HG02981 (cell line): ENCODE measurements at regions not wholly inside any gene's neighbourhood (a gene's known extent, or its start where the extent isn't known, plus 50 kb on each side); places are given as distances from the start of the nearest gene placed in this dataset.

Experiments
- ATAC-seq: cut with Tn5 transposase; IDR thresholded peaks from one replicate; pipeline ENCODE4 v1.9.1; 2021; ENCODE audit warnings: mild to moderate bottlenecking, moderate library complexity; ENCODE audit not compliant: unreplicated experiment

DNA sequence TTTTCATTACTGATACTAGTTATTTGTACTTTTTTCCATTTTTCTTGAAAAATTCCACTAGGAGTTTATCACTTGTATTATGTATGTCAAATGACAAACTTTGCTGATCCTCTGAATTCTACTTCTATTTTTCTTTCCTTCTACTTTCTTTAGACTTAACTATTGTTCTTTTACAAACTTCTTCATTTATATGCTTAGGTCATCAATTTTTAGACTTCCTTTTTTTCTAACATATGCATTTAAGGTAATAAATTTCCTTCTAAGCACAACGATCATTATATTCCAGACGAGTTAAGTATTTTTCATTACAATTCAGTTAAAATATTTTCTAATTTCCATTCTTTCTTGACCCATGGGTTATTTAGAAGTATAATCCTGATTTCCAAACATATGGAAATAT, 240.8 kb downstream of the NHLRC3 start:
- no peak for ATAC-seq

DNA sequence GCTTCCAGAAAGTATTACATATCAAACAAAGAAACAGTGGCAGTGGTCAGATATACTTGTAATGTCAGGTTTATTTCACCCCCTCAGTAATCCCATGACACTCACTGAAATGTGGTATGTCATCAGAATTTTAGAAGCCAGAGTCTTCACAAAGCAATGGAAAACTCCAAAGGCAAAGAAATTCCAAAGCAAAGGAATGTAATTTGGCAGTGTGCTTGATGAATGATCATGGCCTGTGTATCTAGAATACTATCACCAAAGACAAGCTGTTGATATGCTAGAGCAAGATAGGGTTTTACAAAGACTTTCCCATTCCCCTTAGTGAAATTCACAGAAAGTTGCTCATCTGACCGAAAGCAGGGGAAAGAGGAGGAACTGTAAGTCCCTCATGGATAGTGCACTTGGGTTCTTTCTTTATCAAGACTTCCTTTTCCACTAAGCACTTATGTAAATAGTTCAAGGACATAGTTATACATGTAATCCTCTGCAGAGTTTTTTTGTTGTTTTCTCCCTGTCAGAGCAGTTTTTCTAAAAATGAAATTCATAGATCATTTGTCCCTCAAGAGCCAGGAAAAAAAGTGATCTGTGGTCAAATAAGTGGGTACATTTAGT, 243.4 kb downstream of the NHLRC3 start:
- no peak for ATAC-seq

DNA sequence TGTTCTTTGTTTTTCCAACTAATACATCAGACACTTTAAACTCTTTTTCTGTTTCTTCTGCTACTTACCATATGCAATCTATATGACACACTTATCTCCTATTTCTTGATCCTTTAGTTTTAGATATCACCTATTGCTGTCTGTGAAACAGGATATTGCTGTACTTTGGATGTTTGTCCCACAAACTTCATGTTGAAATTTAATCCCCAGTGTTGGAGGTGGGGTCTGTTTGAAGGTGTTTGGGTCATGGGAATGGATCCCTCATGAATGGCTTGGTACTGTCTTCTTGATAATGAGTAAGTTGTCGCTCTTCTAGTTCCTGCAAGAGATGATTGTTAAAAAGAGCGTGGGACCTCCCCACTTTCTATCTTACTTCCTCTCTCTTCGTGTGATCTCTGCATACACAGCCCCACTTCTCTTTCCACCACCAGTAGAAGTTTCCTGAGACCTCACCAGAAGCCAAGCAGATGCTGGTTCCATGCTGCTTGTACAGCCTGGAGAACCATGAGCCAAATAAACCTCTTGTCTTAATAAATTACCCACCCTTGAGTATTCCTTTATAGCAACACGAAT, 244.2 kb downstream of the NHLRC3 start:
- ATAC-seq = peak; percentile 91

DNA sequence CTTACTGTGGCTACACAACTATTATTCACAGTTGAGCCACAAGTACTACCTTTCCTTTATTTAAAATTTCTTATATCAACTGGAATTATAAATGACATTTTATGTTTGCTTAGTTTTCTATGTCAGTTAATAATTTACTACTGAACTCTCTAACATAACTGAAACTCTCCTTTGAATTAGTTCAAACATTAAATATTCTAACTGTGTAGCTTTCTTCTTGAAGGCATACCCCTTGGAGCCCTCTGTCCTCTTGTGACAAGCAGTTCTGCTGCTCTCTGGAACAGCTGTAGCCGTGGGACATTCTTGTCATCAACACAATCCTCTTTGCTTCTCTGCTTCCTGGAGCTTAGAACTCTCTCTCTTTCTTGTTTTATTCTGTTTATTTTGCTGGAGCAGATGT, 244.8 kb downstream of the NHLRC3 start:
- peak; percentile 32 for ATAC-seq

DNA sequence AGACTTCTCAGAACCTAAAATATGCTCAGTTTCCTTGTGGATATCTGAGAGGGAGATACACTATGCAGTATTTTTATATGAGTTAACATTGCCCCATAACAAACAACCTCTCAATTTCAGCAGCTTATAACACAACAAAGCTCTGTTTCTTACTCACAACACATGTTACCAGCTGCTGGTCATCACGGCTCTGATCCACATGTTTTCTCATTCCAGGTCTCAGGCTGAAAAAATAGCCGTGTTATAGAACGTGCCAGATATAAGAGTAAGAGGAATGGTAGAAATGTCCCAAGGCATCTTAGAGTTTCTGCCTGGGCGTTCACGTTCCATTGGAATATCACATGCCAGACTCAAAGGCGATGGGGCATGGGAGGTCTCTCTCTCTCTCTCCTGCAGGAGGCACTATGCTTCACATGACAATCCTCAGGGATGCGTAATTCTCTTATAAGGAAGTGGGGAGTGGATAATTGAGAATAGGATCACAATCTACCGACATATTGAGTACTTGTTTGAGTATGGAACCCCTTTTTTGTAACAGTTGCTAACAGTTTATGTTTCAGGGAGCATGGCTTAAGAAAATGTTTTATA, 246.6 kb downstream of the NHLRC3 start:
- no peak for ATAC-seq
